Tibial artery (tissue), 4 donors: ENCODE measurements at regions not wholly inside any gene's neighbourhood (a gene's known extent, or its start where the extent isn't known, plus 50 kb on each side); places are given as distances from the start of the nearest gene placed in this dataset.

Experiments
- DNase-seq, 2 donors: peaks; one replicate each; pipeline ENCODE4 v3.0.0-alpha.2; 2019
- H3K27ac ChIP-seq, 2 donors: fragments of 200-600 bp; sonication (generic) in 1 of 2; 1 replicate in 1 of 2; 2 replicates in 1 of 2; pipeline ENCODE4 v1.5.1; 2018 to 2019; ENCODE audit warnings: mild to moderate bottlenecking in 1 of 2
- H3K27me3 ChIP-seq, 2 donors: fragments of 200-600 bp; sonication (generic) in 1 of 2; one replicate each; pipeline versions ENCODE4 v1.5.1 to v1.6.0; 2016 to 2019
- H3K36me3 ChIP-seq, 3 donors: fragments of 200-600 bp; sonication (generic) in 2 of 3; one replicate each; pipeline ENCODE4 v1.5.1; 2016 to 2019; ENCODE audit warnings: mild to moderate bottlenecking in 2 of 3
- H3K4me1 ChIP-seq, 4 donors: fragments of 200-600 bp; sonication (generic) in 2 of 4; 1 replicate in 3 of 4; 2 replicates in 1 of 4; pipeline ENCODE4 v1.5.1; 2016 to 2019
- H3K4me3 ChIP-seq, 2 donors: fragments of 200-600 bp; sonication (generic) in 1 of 2; 1 replicate in 1 of 2; 2 replicates in 1 of 2; pipeline ENCODE4 v1.5.1; 2018 to 2019; ENCODE audit warnings: mild to moderate bottlenecking in 2 of 2
- H3K9me3 ChIP-seq, 3 donors: fragments of 200-600 bp; sonication (generic) in 1 of 3; one replicate each; pipeline ENCODE4 v1.5.1; 2016 to 2019
- CTCF ChIP-seq, 2 experiments: fragments of 200-600 bp in 1 of 2; fragments of 450-650 bp in 1 of 2; IDR thresholded peaks; one replicate each; pipeline ENCODE4 v1.5.1; 2017 to 2019; ENCODE audit warnings: antibody characterized with exemption in 2 of 2, mild to moderate bottlenecking in 1 of 2, moderate library complexity in 1 of 2
- intact Hi-C: fragments of 100-400 bp; cut with DNase I; formaldehyde crosslinking; loops from one replicate; pipeline ENCODE4 v1.15.0; 2023; ENCODE audit warnings: low total_unique reads

- no peaks in the 10 kb centered on the region for H3K36me3 ChIP-seq
- no peaks in the 10 kb centered on the region for H3K9me3 ChIP-seq
- H3K4me3 ChIP-seq, result no peak overlapping the region
- intact Hi-C loops, result no loop called here
- no peak for TF ChIP-seq CTCF (IDR thresholded peaks at IDR 0.05)
- DNase-seq, result no peak
- H3K27ac ChIP-seq, result no peak overlapping the region
- peaks cover 0 to 3% of the 10 kb centered on the region in 2 donors for H3K27me3 ChIP-seq
- no peaks in the 10 kb centered on the region for H3K4me1 ChIP-seq
Observed at GRCh38 chr5:3793162-3793561, 197.5 kb downstream of the IRX1 start.

GRCh38 chr5:3794611-3795010 is 199.0 kb downstream of the IRX1 start:
- intact Hi-C loops, result no loop called here
- no peak for TF ChIP-seq CTCF (IDR thresholded peaks at IDR 0.05)
- H3K4me3 ChIP-seq, result no peak overlapping the region

GRCh38 chr5:3796736-3797135 is 201.1 kb downstream of the IRX1 start:
- intact Hi-C loops, result no loop called here
- H3K27me3 ChIP-seq, result no peaks in the 10 kb centered on the region
- no peaks in the 10 kb centered on the region for H3K9me3 ChIP-seq
- no peak overlapping the region for H3K27ac ChIP-seq
- no peaks in the 10 kb centered on the region for H3K4me1 ChIP-seq
- no peaks in the 10 kb centered on the region for H3K36me3 ChIP-seq
- no peak overlapping the region for H3K4me3 ChIP-seq
- no peak for TF ChIP-seq CTCF (IDR thresholded peaks at IDR 0.05)
- no peak for DNase-seq

More at GRCh38 chr5:3794611-3795010, 199.0 kb downstream of the IRX1 start:
- Histone ChIP-seq H3K27ac (no peak overlapping the region), H3K4me1 (no peaks in the 10 kb centered on the region), H3K27me3 (peaks cover 0 to 3% of the 10 kb centered on the region in 2 donors), H3K9me3 (no peaks in the 10 kb centered on the region), H3K36me3 (no peaks in the 10 kb centered on the region)
- no peak for DNase-seq

- no peaks in the 10 kb centered on the region for H3K4me1 ChIP-seq
- H3K4me3 ChIP-seq, result no peak overlapping the region
- TF ChIP-seq CTCF (IDR thresholded peaks at IDR 0.05), result no peak
- intact Hi-C loops, result no loop called here
- no peaks in the 10 kb centered on the region for H3K9me3 ChIP-seq
- H3K36me3 ChIP-seq, result no peaks in the 10 kb centered on the region
- H3K27me3 ChIP-seq, result no peaks in the 10 kb centered on the region
- no peak overlapping the region for H3K27ac ChIP-seq
- no peak for DNase-seq
Observed at GRCh38 chr5:3801967-3802366, 206.3 kb downstream of the IRX1 start.

- DNase-seq, result no peak
- H3K9me3 ChIP-seq, result no peaks in the 10 kb centered on the region
- TF ChIP-seq CTCF (IDR thresholded peaks at IDR 0.05), result no peak
- H3K4me1 ChIP-seq, result no peaks in the 10 kb centered on the region
- intact Hi-C loops, result no loop called here
- no peaks in the 10 kb centered on the region for H3K27me3 ChIP-seq
- no peaks in the 10 kb centered on the region for H3K36me3 ChIP-seq
- H3K4me3 ChIP-seq, result no peak overlapping the region
- no peak overlapping the region for H3K27ac ChIP-seq
Observed at GRCh38 chr5:3809455-3809854, 213.8 kb downstream of the IRX1 start.

- Histone ChIP-seq H3K9me3 (no peaks in the 10 kb centered on the region), H3K27me3 (no peaks in the 10 kb centered on the region), H3K4me3 (no peak overlapping the region), H3K36me3 (no peaks in the 10 kb centered on the region), H3K4me1 (no peaks in the 10 kb centered on the region), H3K27ac (no peak overlapping the region)
- no peak for TF ChIP-seq CTCF (IDR thresholded peaks at IDR 0.05)
- DNase-seq, result no peak
- intact Hi-C loops, result no loop called here
Observed at GRCh38 chr5:3811116-3811515, 215.5 kb downstream of the IRX1 start.
